CD8-positive, alpha-beta memory T cell (primary cell): ENCODE measurements at regions not wholly inside any gene's neighbourhood (a gene's known extent, or its start where the extent isn't known, plus 50 kb on each side); places are given as distances from the start of the nearest gene placed in this dataset.

Experiments
- CTCF ChIA-PET: fragments of 350-600 bp; sonication (Branson Sonifier 250); formaldehyde crosslinking; loops from one replicate; lab custom pipeline; 2021; ENCODE audit warnings: antibody characterized with exemption; lab: Charles Lee
- POLR2A ChIA-PET: fragments of 350-600 bp; sonication (Branson Sonifier 250); formaldehyde crosslinking; loops from one replicate; lab custom pipeline; 2021; ENCODE audit warnings: antibody characterized with exemption; lab: Charles Lee
- DNase-seq, 5 donors: peaks; one replicate each; pipeline versions ENCODE4 v3.0.0 to v3.0.0-alpha.2; 2020 to 2022; ENCODE audit warnings: mixed read lengths in 1 of 5
- H3K27ac ChIP-seq: one replicate; pipeline ENCODE4 v1.7.0; 2013; ENCODE audit warnings: low read depth, mild to moderate bottlenecking, low read length, moderate library complexity
- H3K27me3 ChIP-seq: 2 replicates; pipeline ENCODE4 v1.7.0; 2013; ENCODE audit warnings: low read length, mild to moderate bottlenecking; ENCODE audit not compliant: insufficient read depth, poor library complexity, severe bottlenecking
- H3K36me3 ChIP-seq: 2 replicates; pipeline ENCODE4 v1.7.0; 2013; ENCODE audit warnings: mild to moderate bottlenecking, low read length, moderate library complexity; ENCODE audit not compliant: insufficient read depth
- H3K4me1 ChIP-seq: 2 replicates; pipeline ENCODE4 v1.7.0; 2013; ENCODE audit warnings: mild to moderate bottlenecking, low read length, moderate library complexity; ENCODE audit not compliant: insufficient read depth
- H3K4me3 ChIP-seq: 2 replicates; pipeline ENCODE4 v1.7.0; 2013; ENCODE audit warnings: mild to moderate bottlenecking, low read length
- H3K9me3 ChIP-seq: 2 replicates; pipeline ENCODE4 v1.7.0; 2013; ENCODE audit warnings: mild to moderate bottlenecking, low read length
- H3K27ac Mint-ChIP-seq, 8 donors: one replicate each; pipeline ENCODE4 v1.8.0; 2020 to 2021; ENCODE audit warnings: mixed read lengths in 8 of 8, mild to moderate bottlenecking in 6 of 8, inconsistent platforms in 3 of 8, moderate library complexity in 3 of 8
- H3K27me3 Mint-ChIP-seq, 2 donors: one replicate each; pipeline ENCODE4 v1.8.0; 2020 to 2021; ENCODE audit warnings: mixed read lengths in 2 of 2, mild to moderate bottlenecking in 1 of 2, moderate library complexity in 1 of 2
- H3K36me3 Mint-ChIP-seq, 3 donors: one replicate each; pipeline ENCODE4 v1.8.0; 2020 to 2021; ENCODE audit warnings: mixed read lengths in 3 of 3, inconsistent platforms in 1 of 3, mild to moderate bottlenecking in 1 of 3
- H3K4me1 Mint-ChIP-seq, 3 donors: one replicate each; pipeline ENCODE4 v1.8.0; 2020 to 2021; ENCODE audit warnings: mixed read lengths in 3 of 3, inconsistent platforms in 1 of 3, mild to moderate bottlenecking in 1 of 3
- H3K4me3 Mint-ChIP-seq, 7 donors: one replicate each; pipeline ENCODE4 v1.8.0; 2020 to 2021; ENCODE audit warnings: mixed read lengths in 7 of 7, mild to moderate bottlenecking in 6 of 7, moderate library complexity in 4 of 7, inconsistent platforms in 2 of 7
- H3K9me3 Mint-ChIP-seq, 5 donors: one replicate each; pipeline ENCODE4 v1.8.0; 2020 to 2022; ENCODE audit warnings: mixed read lengths in 5 of 5, mild to moderate bottlenecking in 3 of 5, moderate library complexity in 2 of 5, inconsistent platforms in 1 of 5

DNA sequence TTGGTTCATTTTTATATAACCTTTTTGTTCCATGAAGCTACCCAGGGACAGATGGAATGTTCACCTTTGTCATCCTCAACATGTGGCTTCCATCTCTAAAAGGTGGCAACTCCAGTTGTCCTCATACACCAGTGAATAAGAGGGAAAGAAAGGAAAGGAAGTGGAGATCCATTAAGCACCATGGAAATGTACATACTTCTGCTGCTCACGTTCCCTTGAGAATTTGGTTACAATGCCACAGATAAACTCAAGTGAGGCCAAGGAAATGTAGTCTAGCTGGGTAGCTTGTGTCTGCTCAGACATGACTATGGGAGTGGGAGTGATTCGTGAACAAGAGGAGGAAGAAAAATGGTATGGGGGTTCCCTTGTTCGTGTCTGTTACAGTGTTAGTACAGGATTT lies 237.1 kb upstream of the FAM3C start:
- H3K9me3 ChIP-seq: no peaks in the 10 kb centered on the region
- no peak overlapping the region for H3K27ac Mint-ChIP-seq
- H3K9me3 Mint-ChIP-seq: peaks cover 0 to 3% (median 0%) of the 10 kb centered on the region in 5 donors
- no peaks in the 10 kb centered on the region for H3K27me3 ChIP-seq
- H3K27ac ChIP-seq: no peak overlapping the region
- no peaks in the 10 kb centered on the region for H3K36me3 Mint-ChIP-seq
- no peaks in the 10 kb centered on the region for H3K36me3 ChIP-seq
- no peak overlapping the region for H3K4me3 Mint-ChIP-seq
- no peaks in the 10 kb centered on the region for H3K4me1 ChIP-seq
- no peak overlapping the region for H3K4me3 ChIP-seq
- ChIA-PET POLR2A (no interaction called here), CTCF (no interaction called here)
- no peaks in the 10 kb centered on the region for H3K4me1 Mint-ChIP-seq
- H3K27me3 Mint-ChIP-seq: peaks cover 1 to 11% of the 10 kb centered on the region in 2 donors
- no peak for DNase-seq

GRCh38 chr7:121624958-121625357 lies 228.8 kb upstream of the FAM3C start:
- Mint-ChIP-seq H3K9me3 (peaks cover 0 to 2% (median 0%) of the 10 kb centered on the region in 5 donors), H3K36me3 (no peaks in the 10 kb centered on the region), H3K4me3 (no peak overlapping the region), H3K27ac (no peak overlapping the region), H3K4me1 (no peaks in the 10 kb centered on the region), H3K27me3 (peaks cover 3 to 4% of the 10 kb centered on the region in 2 donors)
- ChIA-PET POLR2A (no interaction called here), CTCF (no interaction called here)
- Histone ChIP-seq H3K4me1 (no peaks in the 10 kb centered on the region), H3K36me3 (no peaks in the 10 kb centered on the region), H3K27ac (no peak overlapping the region), H3K27me3 (no peaks in the 10 kb centered on the region), H3K4me3 (no peak overlapping the region), H3K9me3 (no peaks in the 10 kb centered on the region)
- DNase-seq: no peak

GRCh38 chr7:121623130-121623872 lies 227.2 kb upstream of the FAM3C start:
- Histone ChIP-seq H3K4me1 (no peaks in the 10 kb centered on the region), H3K4me3 (no peak overlapping the region), H3K9me3 (no peaks in the 10 kb centered on the region), H3K27me3 (no peaks in the 10 kb centered on the region), H3K36me3 (no peaks in the 10 kb centered on the region), H3K27ac (no peak overlapping the region)
- Mint-ChIP-seq H3K9me3 (no peaks in the 10 kb centered on the region), H3K27me3 (peaks cover 0 to 1% of the 10 kb centered on the region in 2 donors), H3K4me3 (no peak overlapping the region), H3K4me1 (no peaks in the 10 kb centered on the region), H3K27ac (no peak overlapping the region), H3K36me3 (no peaks in the 10 kb centered on the region)
- ChIA-PET POLR2A (no interaction called here), CTCF (no interaction called here)
- DNase-seq: no peak

DNA sequence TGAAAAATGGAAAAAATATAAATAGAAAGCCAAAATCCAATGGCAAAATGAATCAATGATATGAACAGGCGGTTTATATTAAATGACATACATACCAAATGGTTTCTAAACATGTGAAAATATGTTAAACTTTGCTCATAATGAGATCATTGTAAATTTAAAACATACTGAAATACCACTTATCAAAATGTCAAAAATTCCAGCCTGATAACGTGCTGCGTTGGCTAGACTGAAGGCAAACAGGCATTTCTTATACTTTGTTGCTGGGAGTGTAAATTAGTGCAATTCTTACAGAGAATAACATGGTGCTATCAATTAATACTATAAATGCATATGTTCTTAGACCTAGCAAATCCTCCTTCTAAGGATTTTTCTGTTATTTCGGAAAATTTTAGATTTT lies 225.8 kb upstream of the FAM3C start:
- POLR2A ChIA-PET: no interaction called here
- no peak for DNase-seq
- CTCF ChIA-PET: no interaction called here
- Histone ChIP-seq H3K27ac (no peak overlapping the region), H3K36me3 (no peaks in the 10 kb centered on the region), H3K27me3 (no peaks in the 10 kb centered on the region), H3K4me1 (no peaks in the 10 kb centered on the region), H3K4me3 (no peak overlapping the region), H3K9me3 (no peaks in the 10 kb centered on the region)
- Mint-ChIP-seq H3K4me3 (no peak overlapping the region), H3K9me3 (peaks cover 0 to 3% (median 0%) of the 10 kb centered on the region in 5 donors), H3K36me3 (no peaks in the 10 kb centered on the region), H3K4me1 (no peaks in the 10 kb centered on the region), H3K27ac (no peak overlapping the region), H3K27me3 (peaks cover 0 to 3% of the 10 kb centered on the region in 2 donors)

DNA sequence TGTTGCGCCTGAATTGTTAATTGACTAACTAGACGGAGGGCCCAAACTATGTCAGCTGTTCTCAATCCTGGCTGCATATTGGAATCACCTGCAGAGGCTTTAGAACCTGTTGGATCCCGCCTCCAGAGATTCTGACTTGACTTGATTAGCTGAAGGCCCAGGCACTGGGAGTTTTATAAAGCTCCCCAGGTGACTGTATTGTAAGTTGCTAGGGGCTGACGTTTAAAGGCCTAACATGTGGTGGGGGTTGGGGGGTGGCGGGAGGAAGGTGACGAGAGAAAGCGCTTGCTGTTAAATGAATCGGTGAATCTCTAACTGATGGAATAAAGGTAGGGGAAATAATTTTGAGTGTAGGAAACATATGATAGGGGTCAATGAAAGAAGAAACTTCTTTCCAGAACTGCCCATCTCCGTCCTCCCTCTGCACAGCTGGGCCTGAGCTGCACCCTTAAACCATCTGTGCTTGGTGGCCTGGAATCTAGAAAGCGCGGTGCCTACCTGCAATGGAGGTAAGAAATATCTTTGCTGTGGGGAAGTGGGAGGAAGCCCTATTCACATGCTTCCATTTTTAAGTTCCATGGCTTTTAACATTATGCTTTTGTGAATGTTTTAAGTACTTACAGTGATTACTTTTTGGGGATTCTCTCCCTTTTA lies 225.0 kb upstream of the FAM3C start:
- Mint-ChIP-seq H3K27me3 (peaks cover 0 to 3% of the 10 kb centered on the region in 2 donors), H3K9me3 (peaks cover 0 to 3% (median 0%) of the 10 kb centered on the region in 5 donors), H3K27ac (no peak overlapping the region), H3K4me1 (no peaks in the 10 kb centered on the region), H3K4me3 (no peak overlapping the region), H3K36me3 (no peaks in the 10 kb centered on the region)
- CTCF ChIA-PET: no interaction called here
- no peaks in the 10 kb centered on the region for H3K36me3 ChIP-seq
- H3K27ac ChIP-seq: no peak overlapping the region
- POLR2A ChIA-PET: no interaction called here
- no peak for DNase-seq
- H3K27me3 ChIP-seq: no peaks in the 10 kb centered on the region
- H3K4me3 ChIP-seq: no peak overlapping the region
- no peaks in the 10 kb centered on the region for H3K4me1 ChIP-seq
- no peaks in the 10 kb centered on the region for H3K9me3 ChIP-seq

GRCh38 chr7:121620206-121620605 lies 224.1 kb upstream of the FAM3C start:
- no peak overlapping the region for H3K4me3 Mint-ChIP-seq
- DNase-seq: no peak
- Histone ChIP-seq H3K4me3 (no peak overlapping the region), H3K36me3 (no peaks in the 10 kb centered on the region), H3K27me3 (no peaks in the 10 kb centered on the region), H3K4me1 (no peaks in the 10 kb centered on the region), H3K9me3 (no peaks in the 10 kb centered on the region), H3K27ac (no peak overlapping the region)
- ChIA-PET POLR2A (no interaction called here), CTCF (no interaction called here)
- no peaks in the 10 kb centered on the region for H3K4me1 Mint-ChIP-seq
- H3K36me3 Mint-ChIP-seq: no peaks in the 10 kb centered on the region
- peaks cover 0 to 3% (median 0%) of the 10 kb centered on the region in 5 donors for H3K9me3 Mint-ChIP-seq
- peaks cover 3 to 4% of the 10 kb centered on the region in 2 donors for H3K27me3 Mint-ChIP-seq
- peak overlapping the region in 1 of 8 donors; percentile 4 for H3K27ac Mint-ChIP-seq

- Mint-ChIP-seq H3K9me3 (peaks cover 0 to 3% (median 0%) of the 10 kb centered on the region in 5 donors), H3K27me3 (peaks cover 3 to 4% of the 10 kb centered on the region in 2 donors), H3K4me3 (no peak overlapping the region), H3K27ac (no peak overlapping the region), H3K4me1 (no peaks in the 10 kb centered on the region), H3K36me3 (no peaks in the 10 kb centered on the region)
- H3K36me3 ChIP-seq: no peaks in the 10 kb centered on the region
- H3K9me3 ChIP-seq: no peaks in the 10 kb centered on the region
- DNase-seq: no peak
- H3K4me1 ChIP-seq: no peaks in the 10 kb centered on the region
- no peaks in the 10 kb centered on the region for H3K27me3 ChIP-seq
- ChIA-PET POLR2A (no interaction called here), CTCF (no interaction called here)
- H3K4me3 ChIP-seq: no peak overlapping the region
- no peak overlapping the region for H3K27ac ChIP-seq
Observed at GRCh38 chr7:121618182-121618581, 222.1 kb upstream of the FAM3C start.

- ChIA-PET CTCF (no interaction called here), POLR2A (no interaction called here)
- Mint-ChIP-seq H3K4me1 (no peaks in the 10 kb centered on the region), H3K9me3 (no peaks in the 10 kb centered on the region), H3K27ac (no peak overlapping the region), H3K36me3 (no peaks in the 10 kb centered on the region), H3K27me3 (peaks cover 3 to 18% of the 10 kb centered on the region in 2 donors), H3K4me3 (no peak overlapping the region)
- Histone ChIP-seq H3K4me3 (no peak overlapping the region), H3K27me3 (no peaks in the 10 kb centered on the region), H3K9me3 (no peaks in the 10 kb centered on the region), H3K27ac (no peak overlapping the region), H3K36me3 (no peaks in the 10 kb centered on the region), H3K4me1 (no peaks in the 10 kb centered on the region)
- DNase-seq: no peak
Observed at GRCh38 chr7:121610243-121610642, 214.1 kb upstream of the FAM3C start.
